Activated CD4-positive, alpha-beta memory T cell treated with anti-CD3 and anti-CD28 coated beads for 36 hours (primary cell): ENCODE measurements at regions not wholly inside any gene's neighbourhood (a gene's known extent, or its start where the extent isn't known, plus 50 kb on each side); places are given as distances from the start of the nearest gene placed in this dataset.

ENCODE experiments used
- CTCF ChIA-PET: fragments of 350-600 bp; sonication (Branson Sonifier 250); formaldehyde crosslinking; loops from one replicate; lab custom pipeline; 2021; ENCODE audit warnings: antibody characterized with exemption, inconsistent platforms; lab: Charles Lee
- POLR2A ChIA-PET: fragments of 350-600 bp; sonication (Branson Sonifier 250); formaldehyde crosslinking; loops from one replicate; lab custom pipeline; 2021; ENCODE audit warnings: antibody characterized with exemption; lab: Charles Lee
- DNase-seq: peaks from one replicate; pipeline ENCODE4 v3.0.0-alpha.2; 2020
- H3K27ac Mint-ChIP-seq: one replicate; pipeline ENCODE4 v1.8.0; 2021; ENCODE audit warnings: mixed read lengths
- H3K27me3 Mint-ChIP-seq: one replicate; pipeline ENCODE4 v1.8.0; 2021; ENCODE audit warnings: mixed read lengths
- H3K36me3 Mint-ChIP-seq: one replicate; pipeline ENCODE4 v1.8.0; 2021; ENCODE audit warnings: mixed read lengths
- H3K4me1 Mint-ChIP-seq: one replicate; pipeline ENCODE4 v1.8.0; 2021; ENCODE audit warnings: low read depth, mixed read lengths
- H3K4me3 Mint-ChIP-seq: one replicate; pipeline ENCODE4 v1.8.0; 2021; ENCODE audit warnings: mild to moderate bottlenecking, mixed read lengths
- H3K9me3 Mint-ChIP-seq: one replicate; pipeline ENCODE4 v1.8.0; 2021; ENCODE audit warnings: mixed read lengths
- intact Hi-C: fragments of 100-400 bp; cut with micrococcal nuclease; formaldehyde crosslinking; loops from one replicate; pipeline ENCODE4 v1.15.1; 2023

GRCh38 chr6:88238901-88239300, 72.8 kb upstream of the CNR1 start:
- Mint-ChIP-seq H3K4me3 (no peak overlapping the region), H3K27ac (no peak overlapping the region), H3K36me3 (no peaks in the 10 kb centered on the region), H3K4me1 (no peaks in the 10 kb centered on the region), H3K9me3 (peaks cover 7% of the 10 kb centered on the region), H3K27me3 (peaks cover 2% of the 10 kb centered on the region)
- CTCF ChIA-PET = no interaction called here
- DNase-seq = no peak
- POLR2A ChIA-PET = no interaction called here
- intact Hi-C loops = loop anchor here (1.0 kb wide), 1 partner anchor 310 kb away; no protein-coding TSS in a partner anchor

DNA sequence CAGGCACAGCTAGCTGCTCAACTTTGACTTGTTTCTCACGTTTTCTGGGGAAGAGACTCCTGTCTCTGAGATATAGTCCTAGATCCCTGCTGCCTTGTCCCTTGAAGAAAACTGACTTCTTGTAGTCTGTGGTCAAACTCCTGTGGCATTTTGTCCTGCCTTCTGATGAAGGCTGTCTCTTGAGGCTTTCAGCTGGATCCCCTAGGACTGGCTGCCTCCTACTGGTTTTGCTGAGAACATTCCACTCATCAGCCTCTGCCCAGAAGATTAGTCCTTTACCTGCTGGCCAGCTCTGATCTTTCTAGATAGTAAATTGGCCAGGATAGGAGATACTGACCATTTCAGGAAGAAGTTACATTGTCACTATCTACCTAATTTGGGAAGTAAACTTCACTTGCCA, 71.9 kb upstream of the CNR1 start:
- CTCF ChIA-PET = interaction anchor here (0.6 to 1.7 kb wide), 4 partner anchors 8 to 845 kb away, joined by 3 to 5 read pairs (median 4); no protein-coding TSS in a partner anchor

GRCh38 chr6:88236612-88237360, 70.6 kb upstream of the CNR1 start:
- no peaks in the 10 kb centered on the region for H3K36me3 Mint-ChIP-seq
- CTCF ChIA-PET = interaction anchor here (0.8 to 1.7 kb wide), 3 partner anchors 545 to 844 kb away, joined by 3 to 5 read pairs (median 4); no protein-coding TSS in a partner anchor
- no peak for DNase-seq
- H3K27ac Mint-ChIP-seq = no peak overlapping the region
- H3K9me3 Mint-ChIP-seq = peaks cover 19% of the 10 kb centered on the region
- intact Hi-C loops = no loop called here
- peaks cover 2% of the 10 kb centered on the region for H3K27me3 Mint-ChIP-seq
- POLR2A ChIA-PET = no interaction called here
- no peak overlapping the region for H3K4me3 Mint-ChIP-seq
- no peaks in the 10 kb centered on the region for H3K4me1 Mint-ChIP-seq

More for the DNA sequence above, 71.9 kb upstream of the CNR1 start:
- H3K36me3 Mint-ChIP-seq = no peaks in the 10 kb centered on the region
- H3K27ac Mint-ChIP-seq = no peak overlapping the region
- POLR2A ChIA-PET = no interaction called here
- peak; percentile 9 for DNase-seq
- intact Hi-C loops = loop anchor here (1.0 kb wide), 1 partner anchor 309 kb away; no protein-coding TSS in a partner anchor
- no peaks in the 10 kb centered on the region for H3K4me1 Mint-ChIP-seq
- peaks cover 8% of the 10 kb centered on the region for H3K9me3 Mint-ChIP-seq
- H3K27me3 Mint-ChIP-seq = peaks cover 2% of the 10 kb centered on the region
- no peak overlapping the region for H3K4me3 Mint-ChIP-seq

- no peaks in the 10 kb centered on the region for H3K4me1 Mint-ChIP-seq
These were observed 66.6 kb upstream of the CNR1 start for GRCh38 chr6:88232753-88233152.

DNA sequence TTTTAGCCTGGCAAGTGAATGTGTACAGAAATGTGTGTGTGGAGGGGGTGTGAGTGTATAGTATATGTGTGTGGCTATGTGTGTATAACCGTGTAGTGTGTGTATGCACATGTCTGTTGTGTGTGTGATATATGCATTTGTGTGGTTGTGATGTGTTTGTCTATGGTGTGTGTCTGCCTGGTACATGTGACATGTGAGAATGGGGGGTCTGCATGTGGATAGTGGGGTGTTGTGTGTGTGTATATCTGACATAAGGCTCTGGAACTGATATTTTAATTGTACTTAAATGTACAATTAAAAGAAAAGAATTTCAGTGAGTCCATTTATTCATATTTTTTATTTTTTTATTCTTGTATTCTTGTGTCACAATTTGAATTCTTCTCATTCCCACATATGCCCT, 57.2 kb upstream of the CNR1 start:
- intact Hi-C loops = no loop called here
- ChIA-PET POLR2A (no interaction called here), CTCF (interaction anchor here (0.6 kb wide), 1 partner anchor 32 kb away, joined by 3 read pairs; no protein-coding TSS in a partner anchor)
- H3K36me3 Mint-ChIP-seq = no peaks in the 10 kb centered on the region
- no peaks in the 10 kb centered on the region for H3K27me3 Mint-ChIP-seq
- no peak for DNase-seq
- no peaks in the 10 kb centered on the region for H3K4me1 Mint-ChIP-seq
- peaks cover under 1% of the 10 kb centered on the region for H3K9me3 Mint-ChIP-seq
- H3K27ac Mint-ChIP-seq = no peak overlapping the region
- no peak overlapping the region for H3K4me3 Mint-ChIP-seq

More at GRCh38 chr6:88232753-88233152, 66.6 kb upstream of the CNR1 start:
- no peak overlapping the region for H3K27ac Mint-ChIP-seq
- H3K4me3 Mint-ChIP-seq = no peak overlapping the region
- H3K9me3 Mint-ChIP-seq = peaks cover 34% of the 10 kb centered on the region
- peaks cover 2% of the 10 kb centered on the region for H3K27me3 Mint-ChIP-seq
- H3K36me3 Mint-ChIP-seq = peaks cover 2% of the 10 kb centered on the region
- ChIA-PET CTCF (no interaction called here), POLR2A (no interaction called here)
- intact Hi-C loops = no loop called here
- DNase-seq = no peak

- Mint-ChIP-seq H3K27me3 (no peaks in the 10 kb centered on the region), H3K4me3 (no peak overlapping the region), H3K4me1 (no peaks in the 10 kb centered on the region), H3K9me3 (no peaks in the 10 kb centered on the region), H3K36me3 (no peaks in the 10 kb centered on the region), H3K27ac (no peak overlapping the region)
- intact Hi-C loops = no loop called here
- DNase-seq = no peak
- ChIA-PET CTCF (no interaction called here), POLR2A (no interaction called here)
These were observed 54.3 kb upstream of the CNR1 start for GRCh38 chr6:88220493-88220892.

GRCh38 chr6:88216182-88216581, 50.0 kb upstream of the CNR1 start:
- H3K27ac Mint-ChIP-seq = no peak overlapping the region
- H3K9me3 Mint-ChIP-seq = no peaks in the 10 kb centered on the region
- no peaks in the 10 kb centered on the region for H3K4me1 Mint-ChIP-seq
- no peaks in the 10 kb centered on the region for H3K36me3 Mint-ChIP-seq
- H3K4me3 Mint-ChIP-seq = no peak overlapping the region
- ChIA-PET CTCF (no interaction called here), POLR2A (no interaction called here)
- intact Hi-C loops = no loop called here
- no peaks in the 10 kb centered on the region for H3K27me3 Mint-ChIP-seq
- no peak for DNase-seq
